HG03097 (cell line): ENCODE measurements at regions not wholly inside any gene's neighbourhood (a gene's known extent, or its start where the extent isn't known, plus 50 kb on each side); places are given as distances from the start of the nearest gene placed in this dataset.
A peak's percentile ranks its signal among the peaks of the same experiment; 100 is the strongest.
"Not testable (repeated sequence)": the region's sequence is repeated elsewhere in the genome, so short reads cannot be mapped to it uniquely, and the experiment has no call there.

Experiments used
- ATAC-seq: cut with Tn5 transposase; IDR thresholded peaks from one replicate; pipeline ENCODE4 v1.9.1; 2021; ENCODE audit not compliant: unreplicated experiment, low FRiP score

- peak; percentile 30 for ATAC-seq
These were observed 191.5 kb downstream of the SEC14L1 start for GRCh38 chr17:77332034-77332971.

- ATAC-seq, result no peak
These were observed 192.4 kb downstream of the SEC14L1 start for GRCh38 chr17:77332981-77333685.

- no peak for ATAC-seq
These were observed 196.4 kb downstream of the SEC14L1 start for GRCh38 chr17:77337150-77337549.

- ATAC-seq, result no peak
These were observed 200.3 kb downstream of the SEC14L1 start for GRCh38 chr17:77341069-77341541.

GRCh38 chr17:77342656-77342990 is 201.9 kb downstream of the SEC14L1 start:
- not testable (repeated sequence) for ATAC-seq

- ATAC-seq, result no peak
These were observed 202.4 kb downstream of the SEC14L1 start for GRCh38 chr17:77343031-77343800.

GRCh38 chr17:77344038-77344437 is 203.3 kb downstream of the SEC14L1 start:
- ATAC-seq, result no peak

GRCh38 chr17:77345260-77345910 is 204.6 kb downstream of the SEC14L1 start:
- no peak for ATAC-seq

- no peak for ATAC-seq
These were observed 206.0 kb downstream of the SEC14L1 start for GRCh38 chr17:77346765-77347164.

- ATAC-seq, result no peak
These were observed 206.8 kb downstream of the SEC14L1 start for GRCh38 chr17:77347544-77347943.

- ATAC-seq, result no peak
These were observed 209.4 kb downstream of the SEC14L1 start for GRCh38 chr17:77349976-77350830.

- ATAC-seq, result no peak
These were observed 211.7 kb downstream of the SEC14L1 start for GRCh38 chr17:77352441-77352840.

- no peak for ATAC-seq
These were observed 212.2 kb downstream of the SEC14L1 start for GRCh38 chr17:77352996-77353395.

- ATAC-seq, result no peak
These were observed 213.1 kb downstream of the SEC14L1 start for GRCh38 chr17:77353684-77354419.

GRCh38 chr17:77354420-77354669 is 213.6 kb downstream of the SEC14L1 start:
- no peak for ATAC-seq

GRCh38 chr17:77354670-77355455 is 214.1 kb downstream of the SEC14L1 start:
- no peak for ATAC-seq

- ATAC-seq, result no peak
These were observed 215.4 kb downstream of the SEC14L1 start for GRCh38 chr17:77356109-77356689.

- ATAC-seq, result no peak
These were observed 216.0 kb downstream of the SEC14L1 start for GRCh38 chr17:77356690-77357201.
